ENCODE measurements at regions not wholly inside any gene's neighbourhood (a gene's known extent, or its start where the extent isn't known, plus 50 kb on each side); places are given as distances from the start of the nearest gene placed in this dataset.

GRCh38 chr16:61024180-61024900 lies 1011.9 kb downstream of the CDH8 start:
- no peak for TF ChIP-seq CTCF (conservative IDR thresholded peaks at IDR 0.05; ENCODE audit: low read depth in 2 of 2)
- no peak for TF ChIP-seq ZNF331 (CRISPR knock-in tag; IDR thresholded peaks at IDR 0.05; ENCODE audit: low read depth)
- no peak for TF ChIP-seq JUNB (IDR thresholded peaks at IDR 0.05; ENCODE audit: unreplicated experiment)
- no peak for TF ChIP-seq POLR2AphosphoS5 (IDR thresholded peaks at IDR 0.05; ENCODE audit: low read depth)
- TF ChIP-seq STAT1 (IDR thresholded peaks at IDR 0.05; ENCODE audit: unreplicated experiment) = no peak
- no peak for TF ChIP-seq EZH2 (IDR thresholded peaks at IDR 0.05; ENCODE audit: low read depth, unreplicated experiment)
- TF ChIP-seq EZH2phosphoT487 (IDR thresholded peaks at IDR 0.05; ENCODE audit: unreplicated experiment) = no peak
- TF ChIP-seq CREB1 (CRISPR knock-in tag; IDR thresholded peaks at IDR 0.05; ENCODE audit: low read depth) = no peak
- no peak for TF ChIP-seq REST (IDR thresholded peaks at IDR 0.05; ENCODE audit: unreplicated experiment)
- no peak for TF ChIP-seq ETS1 (IDR thresholded peaks at IDR 0.05)
- no peak for TF ChIP-seq ZNF462 (CRISPR knock-in tag; IDR thresholded peaks at IDR 0.05)
- no peak for TF ChIP-seq ZNF114 (CRISPR knock-in tag; IDR thresholded peaks at IDR 0.05)
- TF ChIP-seq NANOG (IDR thresholded peaks at IDR 0.05; ENCODE audit: borderline replicate concordance) = no peak
